ENCODE measurements at regions not wholly inside any gene's neighbourhood (a gene's known extent, or its start where the extent isn't known, plus 50 kb on each side); places are given as distances from the start of the nearest gene placed in this dataset.
"Not testable (repeated sequence)": the region's sequence is repeated elsewhere in the genome, so short reads cannot be mapped to it uniquely, and the experiment has no call there.

DNA sequence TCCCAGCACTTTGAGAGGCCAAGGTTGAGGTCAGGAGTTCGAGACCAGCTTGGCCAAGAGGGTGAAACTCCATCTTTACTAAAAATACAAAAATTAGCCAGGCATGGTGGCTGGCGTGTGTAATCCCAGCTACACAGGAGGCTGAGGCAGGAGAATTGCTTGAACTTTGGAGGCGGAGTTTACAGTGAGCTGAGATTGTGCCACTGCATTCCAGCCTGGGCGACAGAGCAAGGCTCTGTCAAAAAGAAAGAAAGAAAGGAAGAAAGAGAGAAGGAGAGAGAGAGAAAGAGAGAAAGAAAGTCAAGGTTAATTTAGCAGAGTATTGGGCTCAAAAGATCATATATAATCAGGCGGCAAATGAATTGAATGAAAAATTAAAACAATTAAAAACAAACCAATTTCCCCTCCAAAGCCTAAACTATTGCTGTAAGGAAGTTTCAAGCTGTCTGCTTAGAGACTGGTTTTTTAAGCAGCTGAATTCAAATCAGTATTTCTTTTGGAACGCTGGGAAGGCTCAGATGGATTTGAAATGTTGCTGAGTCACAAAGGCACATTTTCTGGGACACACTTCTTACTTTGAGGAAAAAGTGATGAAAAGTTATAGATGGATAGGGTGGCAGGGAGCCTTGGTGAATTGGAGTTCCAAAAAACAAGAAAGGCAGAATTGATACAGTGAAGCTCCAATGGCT, 81.3 kb upstream of the BHLHE40 start:
- no peaks in the 10 kb centered on the region for H3K36me3 Mint-ChIP-seq (ENCODE audit: low read depth)
- H3K27ac Mint-ChIP-seq = peak overlapping the region; percentile 74
- H3K4me3 Mint-ChIP-seq = peak overlapping the region; percentile 34
- ATAC-seq (replicated peaks) = no peak
- H3K4me1 Mint-ChIP-seq = peaks cover 28% of the 10 kb centered on the region
- no peaks in the 10 kb centered on the region for H3K27me3 Mint-ChIP-seq
- H3K9me3 Mint-ChIP-seq = peaks cover 3% of the 10 kb centered on the region

DNA sequence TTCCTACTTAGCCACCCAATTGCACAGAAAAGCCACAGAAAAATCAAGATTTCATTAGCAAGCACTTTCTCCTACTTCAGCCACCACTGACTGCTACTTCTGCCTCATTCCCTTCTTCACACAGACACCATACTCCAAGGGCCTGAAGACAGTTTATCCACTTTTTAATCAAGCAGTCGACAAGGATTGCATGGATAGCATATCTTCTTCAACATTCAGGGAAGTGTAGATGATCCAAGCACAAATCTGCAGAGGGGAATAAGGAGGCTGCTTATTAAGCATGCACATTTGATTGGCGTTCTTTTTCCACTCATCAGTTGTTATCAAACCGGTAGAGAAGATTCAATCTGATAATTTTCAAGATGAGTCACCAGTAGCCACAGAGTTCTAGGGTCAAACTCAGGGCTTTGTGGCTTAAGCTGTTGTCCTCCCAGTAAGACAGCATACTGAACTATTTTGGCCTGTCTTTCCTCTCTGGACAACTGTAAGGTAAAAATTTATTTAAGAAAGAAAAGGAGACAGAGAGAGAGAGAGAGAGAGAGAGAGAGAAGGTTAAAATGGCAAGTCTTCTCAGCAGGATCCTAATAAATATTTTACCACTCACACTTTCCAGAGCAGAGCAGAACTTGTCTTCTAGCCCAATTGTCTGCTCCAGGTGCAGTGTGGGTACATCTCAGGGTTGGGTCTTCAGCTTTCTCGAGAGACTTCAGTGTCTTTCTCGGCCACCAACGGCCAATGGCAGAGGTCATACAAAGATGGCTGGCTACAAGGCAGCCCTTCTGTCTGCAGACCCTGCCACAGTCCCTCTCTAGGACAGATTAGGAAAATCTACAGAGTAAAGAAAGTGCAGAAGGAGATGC, 80.6 kb upstream of the BHLHE40 start:
- Mint-ChIP-seq H3K4me1 (peaks cover 28% of the 10 kb centered on the region), H3K4me3 (peak overlapping the region; percentile 34), H3K36me3 (ENCODE audit: low read depth) (no peaks in the 10 kb centered on the region), H3K27ac (peak overlapping the region; percentile 74), H3K27me3 (no peaks in the 10 kb centered on the region), H3K9me3 (peaks cover 3% of the 10 kb centered on the region)
- ATAC-seq (replicated peaks) = peak; percentile 88

DNA sequence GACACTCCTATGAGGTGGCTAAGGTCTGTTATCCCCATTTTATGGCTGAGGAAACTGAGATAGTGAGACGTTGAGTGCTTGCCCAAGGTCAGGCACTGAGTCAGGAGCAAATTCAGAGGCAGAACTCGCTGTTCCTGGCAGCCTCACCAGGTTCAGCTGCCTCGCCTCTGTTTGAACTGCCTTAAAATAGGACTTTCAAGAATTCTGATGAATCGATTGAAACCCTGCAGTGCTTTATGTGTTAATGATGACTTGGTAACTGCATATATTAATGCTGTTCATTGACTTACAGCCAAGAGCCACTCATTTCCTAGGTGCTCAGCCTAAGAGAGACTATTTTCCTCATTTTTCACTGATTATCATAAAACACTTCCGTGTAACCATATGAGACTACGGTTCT, 79.5 kb upstream of the BHLHE40 start:
- Mint-ChIP-seq H3K27ac (peak overlapping the region; percentile 74), H3K27me3 (no peaks in the 10 kb centered on the region), H3K9me3 (peaks cover 3% of the 10 kb centered on the region), H3K4me3 (peak overlapping the region; percentile 34), H3K4me1 (peaks cover 33% of the 10 kb centered on the region), H3K36me3 (ENCODE audit: low read depth) (no peaks in the 10 kb centered on the region)
- peak; percentile 49 for ATAC-seq (replicated peaks)

DNA sequence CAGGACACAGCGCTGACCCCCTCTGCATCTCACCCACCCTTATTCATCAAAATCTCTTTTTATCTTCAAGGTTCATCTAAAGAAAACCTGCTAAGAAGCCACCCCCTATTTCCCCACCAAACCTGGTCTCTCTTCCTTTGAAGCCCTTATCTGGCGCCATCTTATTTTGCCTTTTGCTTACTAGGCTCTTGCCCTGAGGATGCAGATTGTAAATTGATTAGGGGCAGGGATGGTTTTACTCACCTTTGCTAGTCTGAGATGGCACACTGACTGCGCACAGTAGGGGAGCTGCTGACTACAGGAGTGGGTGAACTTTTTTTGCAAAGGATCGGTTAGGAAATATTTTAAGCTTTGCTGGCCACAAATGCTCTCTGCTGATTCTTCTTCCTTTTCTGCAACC, 78.9 kb upstream of the BHLHE40 start:
- H3K27ac Mint-ChIP-seq = peak overlapping the region; percentile 45
- peak overlapping the region; percentile 20 for H3K4me3 Mint-ChIP-seq
- peaks cover 39% of the 10 kb centered on the region for H3K4me1 Mint-ChIP-seq

DNA sequence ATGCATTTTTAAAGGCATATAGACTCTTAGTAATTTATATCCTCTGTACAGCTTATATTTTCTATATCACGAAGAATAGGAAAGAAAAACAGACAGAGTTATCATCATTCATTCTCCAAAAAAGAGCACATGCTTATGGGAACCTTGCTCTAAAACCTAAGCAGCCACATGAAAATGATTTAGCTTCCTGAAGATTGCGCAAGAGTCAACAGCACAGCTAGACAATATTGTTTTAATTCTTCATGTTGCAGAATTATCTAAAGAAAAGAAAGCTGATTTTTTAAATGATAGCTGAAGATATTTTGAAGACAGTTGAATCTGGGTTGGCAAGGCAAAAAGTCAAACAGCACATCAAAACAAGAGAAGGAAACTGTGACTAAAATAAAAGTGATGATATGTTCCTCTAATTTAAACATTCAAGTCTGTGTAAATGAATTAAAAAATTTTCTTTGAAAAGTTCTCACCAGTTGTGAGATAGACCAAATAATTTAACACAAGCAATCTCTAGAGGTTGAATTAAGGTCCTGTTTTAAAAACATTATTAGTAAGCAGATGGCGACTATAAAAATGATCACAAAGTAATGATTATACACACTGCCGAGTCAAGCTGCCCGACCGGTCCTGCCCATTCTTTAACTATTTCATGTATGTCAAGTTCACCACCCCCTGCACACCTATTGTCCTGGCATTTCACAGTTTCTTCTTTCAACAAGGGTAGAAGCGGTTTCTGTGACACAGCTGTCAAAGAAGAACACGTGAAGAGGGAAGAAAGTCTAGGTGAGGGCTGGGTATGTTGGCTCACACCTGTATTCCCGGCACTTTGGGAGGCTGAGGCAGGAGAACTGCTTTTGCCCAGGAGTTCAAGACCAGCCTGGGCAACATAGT, 74.2 kb upstream of the BHLHE40 start:
- peaks cover 39% of the 10 kb centered on the region for H3K4me1 Mint-ChIP-seq
- H3K27me3 Mint-ChIP-seq = no peaks in the 10 kb centered on the region
- ATAC-seq (replicated peaks) = no peak
- H3K4me3 Mint-ChIP-seq = peak overlapping the region; percentile 32
- no peaks in the 10 kb centered on the region for H3K36me3 Mint-ChIP-seq (ENCODE audit: low read depth)
- H3K27ac Mint-ChIP-seq = peak overlapping the region; percentile 70
- peaks cover 3% of the 10 kb centered on the region for H3K9me3 Mint-ChIP-seq

More for the DNA sequence above, 78.9 kb upstream of the BHLHE40 start:
- no peaks in the 10 kb centered on the region for H3K36me3 Mint-ChIP-seq (ENCODE audit: low read depth)
- no peak for ATAC-seq (replicated peaks)
- peaks cover 3% of the 10 kb centered on the region for H3K9me3 Mint-ChIP-seq
- no peaks in the 10 kb centered on the region for H3K27me3 Mint-ChIP-seq

DNA sequence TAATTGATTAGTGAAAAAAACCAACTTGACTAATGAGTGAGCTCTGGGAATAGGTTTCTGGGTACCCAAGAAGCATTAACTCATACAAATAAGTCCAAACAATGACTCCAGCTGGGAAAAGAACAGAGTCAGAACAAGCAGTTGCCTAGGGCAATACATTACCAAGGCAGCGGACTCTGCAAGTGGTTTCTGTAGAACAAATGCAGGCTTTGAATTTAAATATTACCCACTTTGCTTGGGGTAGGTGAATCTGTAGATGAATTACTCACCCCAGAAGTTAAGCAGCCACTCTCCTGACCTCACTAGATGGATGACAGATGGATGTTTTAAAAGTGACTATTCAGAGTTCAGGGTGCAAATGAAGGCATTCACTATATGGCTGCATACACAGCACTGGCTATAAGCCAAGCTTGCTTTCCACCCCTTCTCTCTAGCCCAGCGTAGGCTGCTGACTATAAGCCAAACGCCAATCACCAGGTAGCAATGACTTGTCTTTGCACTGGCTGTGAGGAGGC, 73.1 kb upstream of the BHLHE40 start:
- ATAC-seq (replicated peaks) = peak; percentile 73
- H3K27ac Mint-ChIP-seq = peak overlapping the region; percentile 70
- H3K36me3 Mint-ChIP-seq (ENCODE audit: low read depth) = no peaks in the 10 kb centered on the region
- H3K9me3 Mint-ChIP-seq = no peaks in the 10 kb centered on the region
- H3K4me3 Mint-ChIP-seq = peak overlapping the region; percentile 32
- H3K27me3 Mint-ChIP-seq = no peaks in the 10 kb centered on the region
- H3K4me1 Mint-ChIP-seq = peaks cover 35% of the 10 kb centered on the region

DNA sequence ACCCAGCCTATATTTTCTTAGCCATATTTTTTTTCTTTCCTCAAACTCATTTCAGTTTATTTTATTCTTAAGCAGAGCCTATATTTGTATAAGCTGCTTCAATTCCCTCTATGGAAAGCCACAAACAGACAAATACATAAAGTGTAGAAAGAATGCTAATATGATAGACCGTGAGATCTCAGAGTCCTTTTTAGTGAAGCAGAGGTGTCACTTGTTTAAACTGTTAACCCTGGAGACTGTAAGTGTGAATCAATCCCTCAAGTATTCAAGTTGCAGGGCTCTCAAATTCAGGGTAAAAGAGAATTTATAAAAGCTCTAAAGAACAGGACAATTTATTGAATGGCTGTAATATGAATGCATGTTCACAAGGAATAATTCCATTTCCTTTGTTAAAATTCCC, 72.2 kb upstream of the BHLHE40 start:
- Mint-ChIP-seq H3K4me1 (peaks cover 35% of the 10 kb centered on the region), H3K27ac (peak overlapping the region; percentile 85), H3K4me3 (peak overlapping the region; percentile 78), H3K9me3 (no peaks in the 10 kb centered on the region), H3K27me3 (no peaks in the 10 kb centered on the region), H3K36me3 (ENCODE audit: low read depth) (no peaks in the 10 kb centered on the region)
- ATAC-seq (replicated peaks) = no peak

DNA sequence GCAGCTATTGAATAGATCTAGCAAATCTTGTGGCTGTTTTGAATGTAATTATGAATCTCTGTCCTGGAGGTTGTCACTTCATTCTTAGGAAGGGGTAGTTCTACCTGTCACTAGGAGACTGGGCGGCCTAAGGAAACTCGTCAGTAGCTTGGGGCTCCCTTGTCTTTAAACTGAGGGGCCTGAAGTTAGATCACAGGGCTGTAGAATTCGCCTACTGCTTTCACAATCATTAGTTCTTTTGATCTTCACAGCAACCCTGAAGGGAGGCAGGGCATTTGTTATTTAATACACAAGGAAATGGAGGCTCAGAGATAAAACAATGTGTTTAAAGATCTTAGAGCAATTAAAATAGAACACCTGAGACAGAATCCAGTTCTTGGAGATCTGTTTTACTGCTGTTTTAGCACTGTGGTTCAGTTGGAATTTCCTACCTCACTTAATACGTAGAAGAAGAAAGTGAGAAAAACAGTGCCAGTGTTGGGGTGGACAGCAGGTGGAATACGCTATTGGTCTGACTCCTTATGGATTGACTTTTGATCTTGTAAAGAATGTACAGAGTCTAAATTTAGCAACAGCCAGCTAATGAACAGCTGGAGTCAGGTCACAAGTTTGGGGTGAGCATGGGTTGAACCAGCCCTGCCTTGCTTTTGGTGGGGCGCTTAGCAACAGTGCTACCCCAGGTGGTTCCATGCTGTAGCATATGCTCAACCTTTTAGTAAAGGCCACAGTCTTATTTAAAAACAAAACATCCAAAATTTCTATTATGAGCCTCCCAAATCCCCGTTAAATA, 71.4 kb upstream of the BHLHE40 start:
- no peak for ATAC-seq (replicated peaks)
- Mint-ChIP-seq H3K27ac (peak overlapping the region; percentile 85), H3K9me3 (no peaks in the 10 kb centered on the region), H3K36me3 (ENCODE audit: low read depth) (no peaks in the 10 kb centered on the region), H3K4me1 (peaks cover 35% of the 10 kb centered on the region), H3K27me3 (no peaks in the 10 kb centered on the region), H3K4me3 (peak overlapping the region; percentile 78)

DNA sequence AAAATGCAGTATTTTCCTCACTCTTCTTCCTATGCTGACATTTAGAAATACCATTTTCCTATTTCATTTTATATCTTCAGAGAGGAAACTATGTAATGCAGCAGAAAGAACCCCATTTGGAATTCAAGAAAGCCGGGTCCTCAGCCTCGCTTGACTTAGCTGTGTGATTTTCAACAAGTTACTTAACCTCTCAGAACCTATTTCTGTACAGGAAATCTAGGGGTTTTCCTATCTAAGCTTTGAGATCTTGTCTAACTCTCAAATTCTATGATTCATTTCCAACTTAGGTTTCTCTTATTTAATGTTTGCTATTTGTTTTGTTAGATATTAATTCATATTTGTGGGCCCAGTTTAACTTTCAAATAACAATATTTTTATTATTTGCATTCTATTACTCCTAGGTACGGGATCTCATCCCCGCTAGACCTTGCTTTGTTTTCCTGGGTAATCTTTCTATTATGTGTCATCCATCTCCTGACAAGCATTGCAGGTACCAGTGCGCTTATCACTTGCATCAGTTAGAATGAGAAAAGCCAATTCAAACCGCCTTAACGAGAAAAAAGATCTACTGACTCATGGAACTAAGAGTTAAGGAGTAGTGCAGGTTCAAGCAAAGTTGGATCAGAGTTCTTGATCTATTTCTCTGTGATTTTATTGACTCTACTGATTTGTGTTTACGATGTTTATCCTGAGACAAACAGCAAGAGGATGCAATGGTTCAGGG, 70.6 kb upstream of the BHLHE40 start:
- Mint-ChIP-seq H3K27ac (peak overlapping the region; percentile 85), H3K4me3 (peak overlapping the region; percentile 78), H3K9me3 (no peaks in the 10 kb centered on the region), H3K36me3 (ENCODE audit: low read depth) (no peaks in the 10 kb centered on the region), H3K4me1 (peaks cover 35% of the 10 kb centered on the region), H3K27me3 (no peaks in the 10 kb centered on the region)
- ATAC-seq (replicated peaks) = peak; percentile 83

DNA sequence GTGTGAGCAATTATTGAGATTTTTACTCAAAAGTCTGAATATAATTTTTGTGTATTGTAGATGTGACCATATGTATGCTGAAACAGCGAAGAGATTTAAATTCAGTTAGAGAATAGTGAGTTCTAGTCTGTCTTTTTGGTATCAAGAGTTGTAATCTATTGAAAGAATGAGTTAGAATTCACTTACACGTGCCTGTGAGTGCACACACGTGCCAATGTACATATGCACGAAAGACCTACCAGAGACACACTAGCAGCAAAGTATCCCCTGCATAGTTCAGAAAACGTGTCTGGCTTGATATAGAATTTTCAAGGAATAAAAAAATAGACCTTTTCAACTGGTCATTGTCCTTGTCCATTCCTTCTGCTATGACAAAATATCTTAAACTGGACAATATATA, 64.8 kb upstream of the BHLHE40 start:
- H3K4me1 Mint-ChIP-seq = no peaks in the 10 kb centered on the region
- ATAC-seq (replicated peaks) = no peak
- no peaks in the 10 kb centered on the region for H3K27me3 Mint-ChIP-seq
- no peak overlapping the region for H3K27ac Mint-ChIP-seq
- no peak overlapping the region for H3K4me3 Mint-ChIP-seq
- no peaks in the 10 kb centered on the region for H3K9me3 Mint-ChIP-seq
- no peaks in the 10 kb centered on the region for H3K36me3 Mint-ChIP-seq (ENCODE audit: low read depth)

DNA sequence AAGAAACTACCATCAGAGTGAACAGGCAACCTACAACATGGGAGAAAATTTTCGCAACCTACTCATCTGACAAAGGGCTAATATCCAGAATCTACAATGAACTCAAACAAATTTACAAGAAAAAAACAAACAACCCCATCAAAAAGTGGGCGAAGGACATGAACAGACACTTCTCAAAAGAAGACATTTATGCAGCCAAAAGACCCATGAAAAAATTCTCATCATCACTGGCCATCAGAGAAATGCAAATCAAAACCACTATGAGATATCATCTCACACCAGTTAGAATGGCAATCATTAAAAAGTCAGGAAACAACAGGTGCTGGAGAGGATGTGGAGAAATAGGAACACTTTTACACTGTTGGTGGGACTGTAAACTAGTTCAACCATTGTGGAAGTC, 57.6 kb upstream of the BHLHE40 start:
- ATAC-seq (replicated peaks); H3K4me1 Mint-ChIP-seq; H3K36me3 Mint-ChIP-seq (ENCODE audit: low read depth); H3K27me3 Mint-ChIP-seq; H3K4me3 Mint-ChIP-seq; H3K27ac Mint-ChIP-seq; H3K9me3 Mint-ChIP-seq: not testable (repeated sequence)

DNA sequence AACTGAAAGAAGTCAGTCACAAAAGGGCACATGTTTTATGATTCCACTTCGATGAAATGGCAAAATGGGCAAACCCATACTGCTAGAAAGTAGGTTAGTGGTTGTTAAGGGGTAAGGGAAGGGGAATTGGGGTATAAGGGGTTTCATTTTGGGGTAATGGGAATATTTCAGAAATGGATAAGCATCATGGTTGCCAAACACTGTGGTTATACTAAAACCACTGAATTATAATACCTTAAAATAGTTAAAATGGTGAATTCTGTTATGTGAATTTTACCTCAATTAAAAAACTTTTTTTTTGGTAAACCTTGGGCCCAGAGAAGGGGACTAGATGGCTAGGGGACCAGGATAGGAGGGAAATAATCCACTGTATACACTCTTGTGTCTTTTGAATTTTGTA, 52.3 kb upstream of the BHLHE40 start:
- peak; percentile 26 for ATAC-seq (replicated peaks)
- H3K4me1 Mint-ChIP-seq = peaks cover 21% of the 10 kb centered on the region
- H3K27me3 Mint-ChIP-seq = no peaks in the 10 kb centered on the region
- H3K36me3 Mint-ChIP-seq (ENCODE audit: low read depth) = no peaks in the 10 kb centered on the region
- peak overlapping the region; percentile 53 for H3K27ac Mint-ChIP-seq
- H3K9me3 Mint-ChIP-seq = no peaks in the 10 kb centered on the region
- H3K4me3 Mint-ChIP-seq = peak overlapping the region; percentile 39

DNA sequence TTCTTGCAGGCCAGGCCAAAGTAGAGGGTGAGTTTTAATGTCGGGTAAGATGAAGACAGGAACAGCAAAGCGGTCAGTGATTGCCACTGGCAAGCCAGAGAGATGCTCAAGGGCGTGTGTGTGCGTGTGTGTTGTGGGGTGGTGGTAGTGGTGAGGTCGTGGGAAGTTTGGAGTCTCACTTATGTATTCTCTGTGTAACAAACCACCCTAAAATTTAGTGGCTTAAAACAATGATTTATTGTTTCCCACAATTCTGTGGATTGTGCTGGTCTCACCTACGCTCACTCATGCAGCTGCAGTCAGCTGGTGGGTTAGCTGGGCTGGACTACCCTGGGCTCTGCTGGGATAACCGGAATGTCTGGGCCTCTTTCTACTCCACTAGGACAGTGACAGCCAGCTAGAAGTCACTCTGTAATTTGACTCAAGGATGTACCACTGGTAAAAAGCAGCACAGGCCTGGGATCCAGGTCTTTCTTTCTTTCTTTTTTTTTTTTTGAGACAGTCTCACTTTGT, 50.9 kb upstream of the BHLHE40 start:
- peak overlapping the region; percentile 53 for H3K27ac Mint-ChIP-seq
- no peaks in the 10 kb centered on the region for H3K27me3 Mint-ChIP-seq
- H3K4me1 Mint-ChIP-seq = peaks cover 21% of the 10 kb centered on the region
- H3K9me3 Mint-ChIP-seq = no peaks in the 10 kb centered on the region
- H3K36me3 Mint-ChIP-seq (ENCODE audit: low read depth) = no peaks in the 10 kb centered on the region
- ATAC-seq (replicated peaks) = peak; percentile 70
- H3K4me3 Mint-ChIP-seq = peak overlapping the region; percentile 39

Measured in activated T-helper 17 cell treated with anti-CD3 and anti-CD28 coated beads, Interleukin-2, amount 50 U/mL, for 72 hours (primary cell).